ENCODE measurements at regions not wholly inside any gene's neighbourhood (a gene's known extent, or its start where the extent isn't known, plus 50 kb on each side); places are given as distances from the start of the nearest gene placed in this dataset.

DNA sequence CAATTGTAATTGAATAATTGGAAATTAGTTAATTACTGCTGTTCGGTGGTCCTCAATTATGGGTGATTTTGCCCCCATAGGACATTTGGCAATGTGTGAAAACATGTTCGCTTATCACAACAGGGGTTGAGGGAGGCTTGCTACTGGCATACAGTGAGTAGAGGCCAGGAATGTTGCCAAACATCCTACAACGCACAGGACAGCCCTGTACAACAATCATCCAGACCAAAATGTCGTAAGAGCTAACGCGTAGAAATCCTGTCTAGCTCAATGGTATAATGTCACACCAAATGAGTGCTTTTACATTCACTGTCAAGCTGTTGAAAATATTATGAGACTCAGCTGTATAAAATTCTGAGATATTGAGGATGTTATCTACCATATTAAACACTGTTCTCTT is 464.4 kb upstream of the TUSC1 start:
- no peak for TF ChIP-seq GLIS3 (CRISPR knock-in tag; IDR thresholded peaks at IDR 0.05)
- no peak for TF ChIP-seq CSDC2 (CRISPR knock-in tag; IDR thresholded peaks at IDR 0.05)
- TF ChIP-seq, protein P1, sequence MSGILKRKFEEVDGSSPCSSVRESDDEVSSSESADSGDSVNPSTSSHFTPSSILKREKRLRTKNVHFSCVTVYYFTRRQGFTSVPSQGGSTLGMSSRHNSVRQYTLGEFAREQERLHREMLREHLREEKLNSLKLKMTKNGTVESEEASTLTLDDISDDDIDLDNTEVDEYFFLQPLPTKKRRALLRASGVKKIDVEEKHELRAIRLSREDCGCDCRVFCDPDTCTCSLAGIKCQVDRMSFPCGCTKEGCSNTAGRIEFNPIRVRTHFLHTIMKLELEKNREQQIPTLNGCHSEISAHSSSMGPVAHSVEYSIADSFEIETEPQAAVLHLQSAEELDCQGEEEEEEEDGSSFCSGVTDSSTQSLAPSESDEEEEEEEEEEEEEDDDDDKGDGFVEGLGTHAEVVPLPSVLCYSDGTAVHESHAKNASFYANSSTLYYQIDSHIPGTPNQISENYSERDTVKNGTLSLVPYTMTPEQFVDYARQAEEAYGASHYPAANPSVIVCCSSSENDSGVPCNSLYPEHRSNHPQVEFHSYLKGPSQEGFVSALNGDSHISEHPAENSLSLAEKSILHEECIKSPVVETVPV (CRISPR knock-in tag; IDR thresholded peaks at IDR 0.05), result no peak
- TF ChIP-seq, protein P2, sequence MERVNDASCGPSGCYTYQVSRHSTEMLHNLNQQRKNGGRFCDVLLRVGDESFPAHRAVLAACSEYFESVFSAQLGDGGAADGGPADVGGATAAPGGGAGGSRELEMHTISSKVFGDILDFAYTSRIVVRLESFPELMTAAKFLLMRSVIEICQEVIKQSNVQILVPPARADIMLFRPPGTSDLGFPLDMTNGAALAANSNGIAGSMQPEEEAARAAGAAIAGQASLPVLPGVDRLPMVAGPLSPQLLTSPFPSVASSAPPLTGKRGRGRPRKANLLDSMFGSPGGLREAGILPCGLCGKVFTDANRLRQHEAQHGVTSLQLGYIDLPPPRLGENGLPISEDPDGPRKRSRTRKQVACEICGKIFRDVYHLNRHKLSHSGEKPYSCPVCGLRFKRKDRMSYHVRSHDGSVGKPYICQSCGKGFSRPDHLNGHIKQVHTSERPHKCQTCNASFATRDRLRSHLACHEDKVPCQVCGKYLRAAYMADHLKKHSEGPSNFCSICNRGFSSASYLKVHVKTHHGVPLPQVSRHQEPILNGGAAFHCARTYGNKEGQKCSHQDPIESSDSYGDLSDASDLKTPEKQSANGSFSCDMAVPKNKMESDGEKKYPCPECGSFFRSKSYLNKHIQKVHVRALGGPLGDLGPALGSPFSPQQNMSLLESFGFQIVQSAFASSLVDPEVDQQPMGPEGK (CRISPR knock-in tag; IDR thresholded peaks at IDR 0.05; ENCODE audit: borderline replicate concordance), result no peak
- no peak for TF ChIP-seq TCF4 (CRISPR knock-in tag; IDR thresholded peaks at IDR 0.05; ENCODE audit: borderline replicate concordance)
- no peak for TF ChIP-seq ISL1 (CRISPR knock-in tag; IDR thresholded peaks at IDR 0.05)
- TF ChIP-seq ZNF8 (CRISPR knock-in tag; IDR thresholded peaks at IDR 0.05), result no peak
- TF ChIP-seq SNAI2 (CRISPR knock-in tag; IDR thresholded peaks at IDR 0.05), result no peak
- no peak for TF ChIP-seq PPARA (CRISPR knock-in tag; IDR thresholded peaks at IDR 0.05; ENCODE audit: borderline replicate concordance)
- no peak for TF ChIP-seq RARB (CRISPR knock-in tag; IDR thresholded peaks at IDR 0.05)
- TF ChIP-seq ZNF70 (CRISPR knock-in tag; IDR thresholded peaks at IDR 0.05), result no peak
- TF ChIP-seq ARNTL (CRISPR knock-in tag; IDR thresholded peaks at IDR 0.05; ENCODE audit: borderline replicate concordance, low read depth), result no peak

Data from SK-N-SH treated with all-trans-retinoic acid at 6 μM for 48 hours (cell line).